Uterus (tissue), 2 donors: ENCODE measurements at regions not wholly inside any gene's neighbourhood (a gene's known extent, or its start where the extent isn't known, plus 50 kb on each side); places are given as distances from the start of the nearest gene placed in this dataset.

ENCODE experiments used
- CTCF ChIP-seq, 4 experiments: fragments of 200-600 bp in 2 of 4; fragments of 450-650 bp in 2 of 4; sonication (generic) in 2 of 4; IDR thresholded peaks; one replicate each; pipeline ENCODE4 v1.5.1; 2016 to 2019; ENCODE audit warnings: antibody characterized with exemption in 4 of 4, mild to moderate bottlenecking in 2 of 4, moderate library complexity in 1 of 4
- POLR2A ChIP-seq, 2 donors: fragments of 450-650 bp; IDR thresholded peaks; one replicate each; pipeline ENCODE4 v1.6.1; 2016; ENCODE audit warnings: antibody characterized with exemption in 2 of 2, mild to moderate bottlenecking in 1 of 2, moderate library complexity in 1 of 2

GRCh38 chr14:42368234-42368633 is 761.6 kb downstream of the LRFN5 start:
- no peak for TF ChIP-seq CTCF (IDR thresholded peaks at IDR 0.05)
- no peak for TF ChIP-seq POLR2A (IDR thresholded peaks at IDR 0.05)
